Central memory CD8-positive, alpha-beta T cell (primary cell): ENCODE measurements at regions not wholly inside any gene's neighbourhood (a gene's known extent, or its start where the extent isn't known, plus 50 kb on each side); places are given as distances from the start of the nearest gene placed in this dataset.
"Not testable (repeated sequence)": the region's sequence is repeated elsewhere in the genome, so short reads cannot be mapped to it uniquely, and the experiment has no call there.

Source experiments
- ATAC-seq: fragments of 150-1000 bp; cut with Tn5 transposase; replicated peaks from 2 replicates; pipeline ENCODE4 v1.10.0; 2022; ENCODE audit warnings: mild to moderate bottlenecking, moderate FRiP score, moderate number of reproducible peaks; ENCODE audit not compliant: poor library complexity, severe bottlenecking; ENCODE audit errors: extremely low read depth
- DNase-seq, 2 donors: peaks; one replicate each; pipeline ENCODE4 v3.0.0; 2021; ENCODE audit warnings: low spot score in 2 of 2
- H3K27ac Mint-ChIP-seq: one replicate; pipeline ENCODE4 v1.8.0; 2022; ENCODE audit warnings: low read depth, mild to moderate bottlenecking, moderate library complexity, mixed read lengths
- H3K27me3 Mint-ChIP-seq: one replicate; pipeline ENCODE4 v1.8.0; 2022; ENCODE audit warnings: mixed read lengths
- H3K36me3 Mint-ChIP-seq: one replicate; pipeline ENCODE4 v1.8.0; 2022; ENCODE audit warnings: mild to moderate bottlenecking, moderate library complexity, mixed read lengths; ENCODE audit not compliant: insufficient read depth
- H3K4me1 Mint-ChIP-seq: one replicate; pipeline ENCODE4 v1.8.0; 2022; ENCODE audit warnings: mixed read lengths
- H3K4me3 Mint-ChIP-seq: one replicate; pipeline ENCODE4 v1.8.0; 2022; ENCODE audit warnings: mild to moderate bottlenecking, moderate library complexity, mixed read lengths
- H3K9me3 Mint-ChIP-seq: one replicate; pipeline ENCODE4 v1.8.0; 2022; ENCODE audit warnings: mixed read lengths

- Mint-ChIP-seq H3K9me3 (peaks cover 21% of the 10 kb centered on the region), H3K36me3 (no peaks in the 10 kb centered on the region), H3K4me3 (no peak overlapping the region), H3K4me1 (no peaks in the 10 kb centered on the region), H3K27me3 (no peaks in the 10 kb centered on the region), H3K27ac (no peak overlapping the region)
- ATAC-seq (no peak), DNase-seq (no peak)
Measured at GRCh38 chr4:133544097-133544496, 395.0 kb downstream of the PCDH10 start.

GRCh38 chr4:133537780-133538281, 388.7 kb downstream of the PCDH10 start:
- DNase-seq, result no peak
- no peak for ATAC-seq
- Mint-ChIP-seq H3K4me1 (no peaks in the 10 kb centered on the region), H3K9me3 (peaks cover 16% of the 10 kb centered on the region), H3K36me3 (no peaks in the 10 kb centered on the region), H3K27ac (no peak overlapping the region), H3K4me3 (no peak overlapping the region), H3K27me3 (no peaks in the 10 kb centered on the region)

- peaks cover 26% of the 10 kb centered on the region for H3K9me3 Mint-ChIP-seq
- DNase-seq, ATAC-seq, H3K4me3 Mint-ChIP-seq, H3K36me3 Mint-ChIP-seq, H3K27ac Mint-ChIP-seq, H3K27me3 Mint-ChIP-seq, H3K4me1 Mint-ChIP-seq: not testable (repeated sequence)
Measured at GRCh38 chr4:133534224-133534623, 385.1 kb downstream of the PCDH10 start.

GRCh38 chr4:133524369-133524768, 375.3 kb downstream of the PCDH10 start:
- H3K27me3 Mint-ChIP-seq, result no peaks in the 10 kb centered on the region
- H3K9me3 Mint-ChIP-seq, result peaks cover 6% of the 10 kb centered on the region
- ATAC-seq (no peak), DNase-seq (no peak)
- no peaks in the 10 kb centered on the region for H3K36me3 Mint-ChIP-seq
- H3K27ac Mint-ChIP-seq, result no peak overlapping the region
- no peaks in the 10 kb centered on the region for H3K4me1 Mint-ChIP-seq
- no peak overlapping the region for H3K4me3 Mint-ChIP-seq

- no peak overlapping the region for H3K4me3 Mint-ChIP-seq
- H3K9me3 Mint-ChIP-seq, result peaks cover 12% of the 10 kb centered on the region
- no peak overlapping the region for H3K27ac Mint-ChIP-seq
- no peaks in the 10 kb centered on the region for H3K36me3 Mint-ChIP-seq
- no peak for DNase-seq
- no peaks in the 10 kb centered on the region for H3K27me3 Mint-ChIP-seq
- no peaks in the 10 kb centered on the region for H3K4me1 Mint-ChIP-seq
- ATAC-seq, result no peak
Measured at GRCh38 chr4:133513901-133514300, 364.8 kb downstream of the PCDH10 start.

GRCh38 chr4:133498149-133498548, 349.1 kb downstream of the PCDH10 start:
- H3K27ac Mint-ChIP-seq, result no peak overlapping the region
- H3K4me1 Mint-ChIP-seq, result no peaks in the 10 kb centered on the region
- ATAC-seq (no peak), DNase-seq (no peak)
- peaks cover 13% of the 10 kb centered on the region for H3K9me3 Mint-ChIP-seq
- H3K4me3 Mint-ChIP-seq, result no peak overlapping the region
- no peaks in the 10 kb centered on the region for H3K27me3 Mint-ChIP-seq
- no peaks in the 10 kb centered on the region for H3K36me3 Mint-ChIP-seq

GRCh38 chr4:133493776-133494175, 344.7 kb downstream of the PCDH10 start:
- ATAC-seq, result no peak
- no peak for DNase-seq
- no peak overlapping the region for H3K4me3 Mint-ChIP-seq
- H3K4me1 Mint-ChIP-seq, result no peaks in the 10 kb centered on the region
- no peaks in the 10 kb centered on the region for H3K36me3 Mint-ChIP-seq
- no peaks in the 10 kb centered on the region for H3K27me3 Mint-ChIP-seq
- H3K9me3 Mint-ChIP-seq, result peaks cover 9% of the 10 kb centered on the region
- no peak overlapping the region for H3K27ac Mint-ChIP-seq

GRCh38 chr4:133493241-133493640, 344.1 kb downstream of the PCDH10 start:
- Mint-ChIP-seq H3K36me3 (no peaks in the 10 kb centered on the region), H3K27me3 (no peaks in the 10 kb centered on the region), H3K9me3 (peaks cover 7% of the 10 kb centered on the region), H3K27ac (no peak overlapping the region), H3K4me1 (no peaks in the 10 kb centered on the region), H3K4me3 (no peak overlapping the region)
- ATAC-seq (no peak), DNase-seq (no peak)

- no peak for DNase-seq
- Mint-ChIP-seq H3K4me1 (no peaks in the 10 kb centered on the region), H3K36me3 (no peaks in the 10 kb centered on the region), H3K27me3 (no peaks in the 10 kb centered on the region), H3K9me3 (peaks cover 6% of the 10 kb centered on the region), H3K27ac (no peak overlapping the region), H3K4me3 (no peak overlapping the region)
- no peak for ATAC-seq
Measured at GRCh38 chr4:133484287-133484686, 335.2 kb downstream of the PCDH10 start.

GRCh38 chr4:133483600-133484246, 334.6 kb downstream of the PCDH10 start:
- Mint-ChIP-seq H3K4me1 (no peaks in the 10 kb centered on the region), H3K27me3 (no peaks in the 10 kb centered on the region), H3K4me3 (no peak overlapping the region), H3K27ac (no peak overlapping the region), H3K9me3 (peaks cover 6% of the 10 kb centered on the region), H3K36me3 (no peaks in the 10 kb centered on the region)
- DNase-seq, result no peak
- ATAC-seq, result no peak

GRCh38 chr4:133476063-133476462, 327.0 kb downstream of the PCDH10 start:
- no peak for ATAC-seq
- Mint-ChIP-seq H3K36me3 (no peaks in the 10 kb centered on the region), H3K4me3 (no peak overlapping the region), H3K27ac (no peak overlapping the region), H3K9me3 (peaks cover 9% of the 10 kb centered on the region), H3K4me1 (no peaks in the 10 kb centered on the region), H3K27me3 (no peaks in the 10 kb centered on the region)
- DNase-seq, result no peak

- no peak overlapping the region for H3K4me3 Mint-ChIP-seq
- H3K36me3 Mint-ChIP-seq, result no peaks in the 10 kb centered on the region
- H3K9me3 Mint-ChIP-seq, result peaks cover 9% of the 10 kb centered on the region
- no peak overlapping the region for H3K27ac Mint-ChIP-seq
- no peaks in the 10 kb centered on the region for H3K4me1 Mint-ChIP-seq
- no peaks in the 10 kb centered on the region for H3K27me3 Mint-ChIP-seq
- DNase-seq (no peak), ATAC-seq (no peak)
Measured at GRCh38 chr4:133474501-133474900, 325.4 kb downstream of the PCDH10 start.

GRCh38 chr4:133472244-133472643, 323.1 kb downstream of the PCDH10 start:
- H3K27me3 Mint-ChIP-seq, result no peaks in the 10 kb centered on the region
- no peaks in the 10 kb centered on the region for H3K4me1 Mint-ChIP-seq
- peaks cover 13% of the 10 kb centered on the region for H3K9me3 Mint-ChIP-seq
- no peak overlapping the region for H3K4me3 Mint-ChIP-seq
- H3K27ac Mint-ChIP-seq, result no peak overlapping the region
- no peak for DNase-seq
- H3K36me3 Mint-ChIP-seq, result no peaks in the 10 kb centered on the region
- ATAC-seq, result no peak
